ENCODE measurements at regions not wholly inside any gene's neighbourhood (a gene's known extent, or its start where the extent isn't known, plus 50 kb on each side); places are given as distances from the start of the nearest gene placed in this dataset.
A peak's percentile ranks its signal among the peaks of the same experiment; 100 is the strongest.

DNA sequence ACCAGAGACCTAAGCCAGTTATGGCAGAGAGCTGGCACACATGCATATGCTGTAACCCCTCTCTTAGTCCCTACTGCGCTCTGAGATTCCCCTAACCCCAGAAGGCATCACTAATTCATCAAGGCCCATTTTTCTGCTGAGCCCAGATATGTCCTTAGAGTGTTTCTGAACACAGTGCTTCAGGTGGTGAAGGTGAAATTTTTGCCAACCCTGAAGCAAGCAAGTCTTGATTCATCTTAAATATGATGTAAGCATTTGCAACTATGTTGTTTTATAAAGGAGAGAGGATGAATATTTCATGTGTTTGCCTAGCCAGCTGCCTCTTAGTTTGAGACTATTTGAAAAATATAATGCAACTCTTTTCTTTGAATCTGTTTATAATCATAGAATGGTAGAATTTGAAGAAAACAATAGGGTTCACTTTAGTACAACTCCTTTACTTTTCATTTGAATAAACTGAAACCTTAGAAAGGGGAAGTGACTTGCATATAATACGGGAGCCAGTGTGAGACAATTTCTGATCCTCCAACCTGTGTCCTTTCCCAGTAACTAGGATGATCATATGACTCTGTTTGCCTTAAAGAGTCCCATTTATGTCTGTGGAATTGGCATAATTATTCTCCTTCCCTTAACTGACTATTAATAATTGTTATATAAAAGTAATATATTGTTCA, 194.3 kb upstream of the MTNR1B start:
- no peak for DNase-seq (ENCODE audit: low read depth in 4 of 4, low spot score in 3 of 4)

DNA sequence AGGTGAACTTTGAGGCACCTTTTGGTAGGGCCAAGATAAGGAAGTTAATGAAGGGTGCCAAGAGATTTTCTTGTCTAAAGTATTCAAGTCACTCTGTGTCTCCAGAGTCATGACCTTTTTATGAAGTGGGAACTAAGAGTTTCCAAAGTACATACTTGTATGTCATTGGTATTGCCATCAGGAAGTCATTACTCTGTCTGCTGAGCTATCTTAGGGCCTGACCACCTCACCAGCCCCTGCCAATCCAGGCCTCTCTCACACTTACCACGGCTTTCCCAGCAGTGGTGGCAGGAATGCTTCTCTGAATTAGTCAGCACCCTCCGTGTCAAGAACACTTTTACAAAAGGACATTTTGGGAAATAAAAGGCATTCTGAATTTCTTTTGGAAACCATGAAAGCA, 192.8 kb upstream of the MTNR1B start:
- DNase-seq (ENCODE audit: low read depth in 4 of 4, low spot score in 3 of 4) = no peak

DNA sequence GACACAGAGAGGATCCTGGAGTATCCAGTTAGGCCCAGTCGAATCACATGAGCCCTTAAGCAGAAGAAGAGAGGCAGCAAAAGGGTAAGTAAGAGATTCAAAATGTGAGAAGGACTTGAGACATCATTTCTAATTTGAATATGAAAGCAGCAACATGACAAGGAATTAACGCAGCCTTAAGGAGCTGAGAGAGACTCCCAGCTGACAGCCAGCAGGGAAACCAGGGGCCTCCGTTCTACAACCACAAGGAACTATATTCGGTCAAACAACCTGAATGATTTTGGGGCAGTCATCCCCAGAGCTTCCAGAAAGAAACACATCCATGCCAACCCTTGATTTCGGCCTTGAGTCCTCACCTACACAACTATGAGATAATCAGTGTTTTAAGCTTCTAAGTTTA, 189.7 kb upstream of the MTNR1B start:
- DNase-seq (ENCODE audit: low read depth in 4 of 4, low spot score in 3 of 4) = no peak

GRCh38 chr11:92781151-92781550, 188.3 kb upstream of the MTNR1B start:
- no peak for DNase-seq (ENCODE audit: low read depth in 4 of 4, low spot score in 3 of 4)

GRCh38 chr11:92782806-92783205, 186.6 kb upstream of the MTNR1B start:
- no peak for DNase-seq (ENCODE audit: low read depth in 4 of 4, low spot score in 3 of 4)

DNA sequence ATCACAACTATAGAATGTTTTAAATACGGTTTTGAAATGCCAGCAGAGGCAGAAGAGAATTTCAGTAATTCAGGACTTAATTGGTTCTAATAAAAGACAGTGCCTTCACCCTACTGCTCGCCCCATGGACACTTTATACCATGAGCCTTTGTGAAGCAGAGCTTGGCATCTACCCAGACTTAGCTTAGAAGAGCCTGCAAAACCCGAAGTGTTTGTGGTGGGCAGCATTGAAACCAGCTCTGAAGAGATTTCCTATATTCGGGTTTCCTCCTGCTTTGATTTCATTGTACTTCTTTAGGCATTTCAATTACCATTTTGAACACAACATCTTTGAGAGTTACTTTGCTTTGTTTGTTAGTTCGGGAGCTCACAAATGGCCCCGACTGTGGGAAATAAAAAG, 185.1 kb upstream of the MTNR1B start:
- no peak for DNase-seq (ENCODE audit: low read depth in 4 of 4, low spot score in 3 of 4)

DNA sequence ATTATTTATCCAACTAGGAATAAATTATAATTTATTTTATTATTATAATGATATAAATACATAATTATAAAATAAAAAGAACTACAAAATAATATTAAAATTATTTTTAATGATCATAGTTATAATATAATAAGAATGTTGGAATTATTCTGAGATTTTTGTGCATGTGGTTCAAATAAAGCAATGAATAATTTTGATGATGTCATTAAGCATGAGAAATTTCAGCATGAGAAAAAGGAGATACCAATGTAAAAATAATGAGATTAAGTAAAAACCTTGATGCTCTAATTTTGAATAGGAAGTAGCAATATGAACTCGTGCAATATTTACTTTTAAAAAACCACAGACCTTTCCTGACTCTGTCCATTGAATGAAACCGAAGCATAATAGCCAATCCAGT, 181.8 kb upstream of the MTNR1B start:
- DNase-seq (ENCODE audit: low read depth in 4 of 4, low spot score in 3 of 4) = no peak

- DNase-seq (ENCODE audit: low read depth in 4 of 4, low spot score in 3 of 4) = no peak
Observed at GRCh38 chr11:92789761-92790160, 179.7 kb upstream of the MTNR1B start.

GRCh38 chr11:92790366-92790765, 179.1 kb upstream of the MTNR1B start:
- DNase-seq (ENCODE audit: low read depth in 4 of 4, low spot score in 3 of 4) = no peak

GRCh38 chr11:92790926-92791616, 178.4 kb upstream of the MTNR1B start:
- no peak for DNase-seq (ENCODE audit: low read depth in 4 of 4, low spot score in 3 of 4)

DNA sequence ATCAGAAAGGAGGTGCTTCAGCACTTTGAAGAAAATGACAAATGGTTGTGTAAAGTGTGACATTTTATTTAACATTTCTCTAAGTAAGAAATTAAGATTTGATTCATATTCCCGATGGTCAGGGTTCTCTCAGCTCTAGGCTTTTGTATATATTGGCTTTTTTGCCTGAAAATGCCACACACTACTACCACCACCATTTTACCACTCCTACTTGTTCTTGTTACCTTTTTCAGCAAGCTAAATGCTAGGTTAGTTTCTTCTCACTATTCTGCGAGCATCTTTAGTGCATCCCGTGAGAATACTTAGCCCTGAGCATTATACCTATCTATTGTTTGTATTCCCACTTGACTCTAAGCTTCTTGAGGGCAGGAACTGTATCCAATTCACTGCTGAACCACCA, 177.6 kb upstream of the MTNR1B start:
- no peak for DNase-seq (ENCODE audit: low read depth in 4 of 4, low spot score in 3 of 4)

DNA sequence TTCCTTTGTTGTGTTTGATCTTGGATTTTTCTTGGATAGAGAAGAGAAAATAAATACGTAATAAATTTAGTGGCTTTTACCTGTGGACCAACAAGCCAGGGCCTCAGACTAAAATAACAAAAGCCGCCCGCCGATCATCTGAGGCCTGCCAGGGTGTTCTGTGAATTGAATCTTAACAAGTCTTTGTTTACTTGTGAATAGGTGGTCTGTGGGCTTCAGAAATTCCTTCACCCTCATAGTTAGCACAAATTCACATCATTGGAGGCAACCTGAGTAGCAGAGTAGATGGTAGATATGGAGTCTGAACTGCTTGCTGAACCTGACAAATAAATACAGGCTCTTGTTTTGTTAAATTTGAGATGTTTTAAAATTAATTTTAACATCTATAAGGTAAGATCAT, 176.3 kb upstream of the MTNR1B start:
- no peak for DNase-seq (ENCODE audit: low read depth in 4 of 4, low spot score in 3 of 4)

- peak in 3 of 4 donors; percentile 2 to 32 (median 10) for DNase-seq (ENCODE audit: low read depth in 4 of 4, low spot score in 3 of 4)
Observed at GRCh38 chr11:92794783-92795182, 174.7 kb upstream of the MTNR1B start.

DNA sequence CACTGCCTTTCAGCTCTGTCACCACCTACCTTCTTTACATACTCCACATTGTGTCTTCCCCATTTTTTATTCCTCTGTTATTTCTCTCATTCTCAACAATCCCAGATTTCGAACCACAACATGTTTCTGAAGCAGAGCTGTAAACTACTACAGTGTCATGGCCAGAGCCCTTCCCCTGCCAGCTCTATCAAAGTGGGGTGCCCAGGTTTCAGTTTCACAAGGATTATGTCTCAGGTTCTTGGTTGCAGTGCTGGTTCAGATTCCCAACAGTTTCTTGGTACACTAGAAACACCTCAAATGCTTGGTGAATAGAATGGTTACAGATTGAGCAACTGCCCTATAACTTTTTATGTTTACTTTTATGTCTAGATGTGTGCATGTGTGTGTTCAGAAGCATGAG, 172.7 kb upstream of the MTNR1B start:
- DNase-seq (ENCODE audit: low read depth in 4 of 4, low spot score in 3 of 4) = no peak

DNA sequence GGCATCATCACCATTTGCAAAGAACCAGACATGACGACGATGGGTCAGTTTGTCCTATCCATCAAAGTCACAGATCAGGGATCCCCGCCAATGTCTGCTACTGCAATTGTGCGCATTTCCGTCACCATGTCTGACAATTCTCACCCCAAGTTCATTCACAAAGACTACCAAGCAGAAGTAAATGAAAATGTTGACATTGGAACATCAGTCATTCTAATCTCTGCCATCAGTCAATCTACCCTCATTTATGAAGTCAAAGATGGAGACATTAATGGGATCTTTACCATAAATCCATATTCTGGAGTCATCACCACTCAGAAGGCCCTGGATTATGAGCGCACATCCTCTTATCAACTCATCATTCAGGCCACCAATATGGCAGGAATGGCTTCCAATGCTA, 171.6 kb upstream of the MTNR1B start:
- DNase-seq (ENCODE audit: low read depth in 4 of 4, low spot score in 3 of 4) = no peak

GRCh38 chr11:92801685-92802084, 167.8 kb upstream of the MTNR1B start:
- DNase-seq (ENCODE audit: low read depth in 4 of 4, low spot score in 3 of 4) = no peak

- DNase-seq (ENCODE audit: low read depth in 4 of 4, low spot score in 3 of 4) = no peak
Observed at GRCh38 chr11:92802644-92803043, 166.8 kb upstream of the MTNR1B start.

DNA sequence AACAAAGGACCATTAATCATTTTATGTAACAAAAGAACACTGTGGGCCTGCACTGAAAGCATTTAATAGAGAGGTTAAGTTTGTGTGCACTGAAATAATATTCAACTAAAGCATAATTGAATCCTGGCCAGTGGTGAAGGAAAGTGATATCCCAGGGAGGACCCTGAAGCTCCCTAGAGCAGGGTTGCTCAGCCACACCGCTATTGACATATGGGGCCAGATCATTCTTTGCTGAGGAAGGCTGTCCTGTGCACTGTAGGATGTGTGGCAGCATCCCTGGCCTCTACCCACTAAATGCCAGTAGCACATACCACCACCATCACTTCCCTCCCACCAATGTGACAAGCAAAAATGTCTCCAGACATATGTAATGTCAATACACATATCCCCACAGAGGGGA, 166.1 kb upstream of the MTNR1B start:
- no peak for DNase-seq (ENCODE audit: low read depth in 4 of 4, low spot score in 3 of 4)

DNA sequence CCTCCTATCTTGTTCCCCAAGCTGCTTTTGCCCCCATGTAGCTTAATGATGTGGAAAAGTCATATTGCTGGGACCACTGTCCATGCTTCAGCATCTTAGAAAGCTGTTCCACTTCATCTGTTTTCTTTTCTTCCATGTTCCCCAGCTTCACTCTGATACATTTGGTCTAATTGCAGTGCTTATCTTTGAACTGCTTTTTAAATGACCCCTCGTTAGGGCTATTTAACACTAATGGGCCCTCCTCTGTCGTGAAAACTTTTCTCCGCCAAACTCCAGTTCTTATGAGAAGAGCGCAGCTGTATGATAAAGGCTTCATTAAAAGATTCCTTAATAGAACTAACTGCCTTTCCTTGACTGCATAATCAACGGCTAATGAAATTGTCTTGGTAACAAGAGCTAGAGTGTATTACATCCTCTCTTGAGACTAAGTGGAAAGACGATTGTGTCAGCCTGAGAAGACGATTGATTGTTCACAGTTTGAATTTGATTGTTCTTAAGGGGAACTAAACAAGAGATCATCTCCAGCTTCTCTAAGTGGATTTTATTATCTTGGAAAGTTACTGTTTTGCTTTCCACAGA, 165.0 kb upstream of the MTNR1B start:
- DNase-seq (ENCODE audit: low read depth in 4 of 4, low spot score in 3 of 4) = no peak

DNA sequence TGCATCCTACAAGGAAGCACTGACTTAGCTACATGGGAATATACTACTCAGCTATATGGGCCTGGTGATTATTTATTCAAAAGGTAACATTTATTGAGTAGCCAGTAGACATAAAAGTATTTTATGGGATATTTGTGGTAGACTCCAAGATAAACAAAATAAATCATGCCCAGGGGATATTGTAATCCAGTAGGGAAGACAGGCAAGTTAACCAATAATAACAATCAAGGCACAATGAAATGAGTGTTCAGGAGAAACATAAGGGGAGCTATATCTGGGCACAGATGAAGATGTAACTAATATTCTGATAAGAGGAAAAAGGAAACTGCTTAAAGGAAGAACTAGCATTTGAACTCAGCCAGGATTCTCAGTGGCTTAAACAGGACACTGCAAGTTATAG, 161.4 kb upstream of the MTNR1B start:
- DNase-seq (ENCODE audit: low read depth in 4 of 4, low spot score in 3 of 4) = no peak

DNA sequence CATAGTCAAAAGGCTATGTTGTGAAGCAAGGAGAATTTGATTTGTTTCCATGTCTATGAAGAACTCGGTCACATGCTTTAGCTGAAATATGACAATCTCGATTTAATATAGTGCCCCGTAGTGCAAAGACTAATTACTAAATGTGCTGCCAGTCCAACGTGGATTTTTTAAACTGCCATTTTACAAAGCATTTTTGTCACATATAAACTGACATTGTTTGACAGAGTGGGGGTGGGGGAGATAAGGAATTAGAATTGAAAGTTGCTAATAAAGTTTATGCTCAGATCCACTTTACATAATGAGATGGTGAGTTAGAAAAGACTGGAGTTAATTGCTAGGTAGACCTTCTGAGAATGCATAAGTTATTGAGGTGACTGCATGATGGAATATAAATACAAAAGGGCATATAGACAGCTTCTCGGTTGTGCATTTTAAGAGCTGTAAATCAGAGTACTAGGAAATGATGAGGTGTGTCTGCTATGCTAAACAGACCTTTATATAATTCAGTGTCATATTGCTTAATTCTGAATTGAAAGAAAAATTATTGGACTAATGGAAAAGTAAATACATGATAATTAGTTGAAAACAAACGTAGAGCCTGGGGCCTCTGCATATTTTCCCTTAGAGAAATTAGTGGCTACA, 158.9 kb upstream of the MTNR1B start:
- DNase-seq (ENCODE audit: low read depth in 4 of 4, low spot score in 3 of 4) = no peak

- DNase-seq (ENCODE audit: low read depth in 4 of 4, low spot score in 3 of 4) = no peak
Observed at GRCh38 chr11:92811341-92811740, 158.1 kb upstream of the MTNR1B start.
